Activated CD4-positive, CD25-positive, alpha-beta regulatory T cell (primary cell): ENCODE measurements at regions not wholly inside any gene's neighbourhood (a gene's known extent, or its start where the extent isn't known, plus 50 kb on each side); places are given as distances from the start of the nearest gene placed in this dataset.

ENCODE experiments used
- DNase-seq, 4 experiments: peaks; one replicate each; lab custom pipeline; 2025; lab: John Stamatoyannopoulos, UW

DNA sequence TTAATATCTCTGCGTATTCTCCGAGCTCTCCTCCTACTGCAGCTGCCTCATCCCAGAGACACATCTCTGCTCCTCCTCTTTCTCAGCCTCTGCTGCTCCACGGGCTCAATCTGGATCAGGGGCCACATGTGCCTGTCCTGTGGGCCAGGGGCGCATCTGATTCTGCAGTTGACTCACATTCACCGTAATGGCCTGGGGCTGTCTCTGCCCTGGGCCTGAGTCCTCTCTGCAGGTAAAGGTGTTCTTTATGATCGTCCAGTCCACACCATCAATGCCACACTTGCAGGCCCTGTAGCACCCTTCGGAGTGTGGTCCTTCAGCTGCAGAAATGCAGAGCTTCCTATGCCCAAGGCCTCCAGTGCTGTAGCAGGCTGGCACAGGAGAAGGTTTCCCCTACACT is 154.5 kb downstream of the OAT start:
- no peak for DNase-seq

- no peak for DNase-seq
Measured at GRCh38 chr10:124263726-124264125, 155.0 kb downstream of the OAT start.

DNA sequence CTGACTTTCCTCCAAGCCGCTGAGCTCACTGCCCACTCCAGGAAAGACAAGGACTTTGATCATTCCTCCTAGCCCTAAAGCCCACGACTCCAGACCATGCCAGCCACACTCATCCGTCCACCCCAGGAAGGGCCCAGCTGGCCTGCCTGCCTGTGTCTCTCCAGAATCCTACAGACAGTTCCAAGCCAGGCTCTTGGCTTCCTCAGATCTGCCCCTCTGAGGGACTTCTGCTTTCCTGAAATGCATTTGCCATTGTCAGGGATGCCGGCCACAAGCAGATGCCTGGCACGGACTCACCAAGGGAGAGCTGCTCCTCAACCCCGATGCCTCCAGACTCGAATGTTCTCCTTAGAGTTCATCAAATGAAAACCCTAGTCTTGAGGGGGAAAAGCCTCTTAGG is 155.8 kb downstream of the OAT start:
- DNase-seq, result no peak

DNA sequence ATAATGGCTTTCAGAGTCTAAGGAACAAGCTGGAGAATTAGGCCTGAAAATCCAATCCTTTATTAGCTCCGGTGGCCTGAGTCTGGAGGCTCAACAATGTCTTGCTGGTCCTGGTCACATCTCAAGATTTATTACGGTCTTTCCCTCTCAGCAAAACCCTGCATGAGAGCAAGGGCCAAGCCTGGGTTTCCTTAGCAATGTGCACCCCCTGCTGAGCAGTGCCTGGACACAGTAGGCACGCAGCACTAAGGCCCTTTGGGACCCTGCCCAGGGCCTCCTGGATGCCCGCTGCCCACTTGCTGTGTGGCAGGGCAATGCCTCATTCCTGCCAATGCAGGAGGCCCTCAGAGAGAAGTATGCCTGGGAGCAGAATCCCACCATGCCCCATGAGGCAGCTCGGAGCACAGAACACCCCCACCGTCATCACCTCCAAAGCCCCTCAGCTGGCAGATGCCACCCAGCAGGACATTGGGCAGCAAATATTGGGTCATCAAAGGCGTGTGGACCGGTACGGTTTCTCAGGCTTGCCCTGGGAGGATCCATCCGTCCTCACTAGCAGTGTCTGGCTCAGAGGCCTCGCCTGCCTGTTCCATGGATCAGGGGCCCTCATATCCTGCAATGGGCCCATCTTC is 156.4 kb downstream of the OAT start:
- DNase-seq, result no peak

DNA sequence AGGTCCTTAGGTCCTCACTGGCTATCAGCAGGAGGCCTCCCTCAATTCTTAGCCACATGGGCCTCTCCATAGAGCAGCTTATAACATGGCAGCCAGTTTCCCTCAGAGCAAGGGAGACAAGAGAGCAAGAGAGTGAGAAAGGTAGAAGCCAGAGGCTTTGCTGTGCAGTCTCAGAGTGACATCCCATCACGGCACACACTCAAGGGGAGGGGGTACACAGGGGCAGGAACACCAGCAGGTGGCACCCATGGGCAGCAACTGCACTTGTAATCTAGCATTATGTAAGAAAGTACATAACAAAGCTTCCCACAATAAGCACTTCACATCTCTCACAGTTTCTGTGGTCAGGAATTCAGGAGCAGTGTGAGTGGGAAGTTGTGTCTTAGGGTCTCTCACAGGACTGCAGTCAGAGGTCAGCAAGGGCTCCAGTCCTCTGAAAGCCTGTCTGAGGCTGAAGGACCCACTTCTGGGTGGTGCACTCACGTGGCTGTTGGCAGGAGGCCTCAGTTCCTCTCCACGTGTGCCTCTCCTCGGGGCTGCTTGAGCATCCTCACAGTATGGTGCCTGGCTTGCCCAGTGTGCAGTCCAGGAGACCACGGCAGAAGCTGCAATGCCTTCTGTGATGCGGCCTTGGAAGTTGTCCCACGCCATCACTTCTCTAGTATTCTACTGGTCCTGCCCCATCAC is 159.4 kb downstream of the OAT start:
- DNase-seq, result no peak

- DNase-seq, result no peak
Measured at GRCh38 chr10:124257781-124258180, 160.9 kb downstream of the OAT start.

GRCh38 chr10:124256151-124256550 is 162.6 kb downstream of the OAT start:
- DNase-seq, result no peak

DNA sequence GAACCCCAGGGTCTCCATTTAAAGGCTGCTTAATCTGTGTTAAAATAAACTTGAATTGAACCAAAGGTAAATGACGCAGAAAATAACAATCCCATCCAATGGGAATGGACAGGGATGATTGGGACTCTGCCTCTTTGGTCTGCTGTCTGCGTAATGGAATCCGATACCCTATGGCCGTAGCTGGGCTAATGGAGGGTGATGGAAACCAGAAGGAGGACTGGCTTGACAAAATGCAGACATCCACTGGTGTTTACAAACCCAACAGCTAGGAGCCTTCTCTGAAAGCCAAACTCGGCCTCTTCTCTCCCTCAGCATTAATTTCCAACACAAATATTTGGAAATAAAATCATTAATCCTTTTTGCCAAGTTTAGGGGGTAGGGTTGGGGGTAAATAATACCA is 162.2 kb upstream of the CHST15 start:
- DNase-seq, result no peak

- no peak for DNase-seq
Measured at GRCh38 chr10:124254490-124254889, 161.1 kb upstream of the CHST15 start.

GRCh38 chr10:124253006-124253405 is 159.6 kb upstream of the CHST15 start:
- DNase-seq, result no peak

GRCh38 chr10:124252097-124252715 is 158.8 kb upstream of the CHST15 start:
- DNase-seq, result no peak

DNA sequence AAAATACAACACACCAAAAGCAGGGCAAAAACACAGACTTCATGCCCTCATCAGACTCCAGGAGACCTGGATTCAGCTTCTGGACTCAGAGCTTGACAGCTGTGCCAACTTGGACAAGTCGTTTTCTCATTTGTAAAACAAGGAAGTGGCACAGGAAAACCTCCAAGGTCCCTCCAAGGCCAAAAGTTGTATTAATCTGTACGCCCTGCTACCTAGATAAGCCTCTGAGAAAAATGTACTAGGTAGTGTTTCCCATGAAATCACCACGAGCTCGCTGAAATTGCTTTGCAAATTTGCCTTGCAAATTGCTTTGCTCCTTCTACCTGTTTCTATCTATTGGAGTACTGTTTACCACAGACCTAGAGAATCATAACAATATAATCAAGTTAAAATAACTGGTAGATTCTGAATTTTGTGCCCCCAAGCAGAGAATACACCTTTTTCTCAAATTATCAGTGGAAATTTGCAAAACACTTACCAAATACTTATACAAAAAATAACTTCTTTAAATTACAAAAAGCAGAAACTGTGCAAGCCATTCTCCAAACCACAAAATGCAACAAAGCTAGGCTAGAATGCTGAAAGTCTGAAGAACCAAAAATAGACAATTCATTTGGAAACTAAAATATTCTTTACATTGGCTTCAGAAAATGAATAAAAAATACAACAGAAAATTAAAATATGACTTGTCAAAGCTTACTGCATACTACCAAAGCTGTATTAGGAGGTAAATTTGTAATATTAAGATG is 158.1 kb upstream of the CHST15 start:
- no peak for DNase-seq

- no peak for DNase-seq
Measured at GRCh38 chr10:124250506-124250905, 157.1 kb upstream of the CHST15 start.

DNA sequence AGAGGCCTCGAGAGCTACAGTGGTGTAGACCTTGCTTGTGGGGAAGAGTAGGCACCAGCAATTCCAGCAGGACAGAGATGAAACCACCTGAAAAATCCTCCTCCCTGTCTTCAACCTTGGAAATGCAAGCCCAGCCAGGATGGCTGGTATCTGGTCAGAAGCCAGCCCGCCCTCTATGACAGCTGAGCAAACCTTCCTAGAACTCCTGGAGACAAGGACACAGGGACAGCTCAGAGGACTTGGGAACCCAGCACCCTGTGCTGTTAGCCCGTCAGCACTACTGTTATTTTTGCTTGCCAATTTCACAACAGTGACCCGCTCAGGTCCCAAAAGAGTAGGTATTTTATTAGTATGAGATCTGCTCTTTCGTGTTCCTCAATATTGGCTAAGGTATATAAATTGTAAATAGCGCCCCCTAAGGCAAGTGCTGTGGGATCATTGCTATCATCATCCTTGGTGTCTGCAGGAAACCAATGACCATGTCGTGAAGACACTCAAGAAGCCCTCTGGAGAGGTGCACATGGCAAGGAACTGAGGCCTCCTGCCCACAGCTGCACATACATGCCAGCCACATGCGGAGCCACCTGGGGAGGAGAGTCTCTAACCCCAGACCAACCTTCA is 156.5 kb upstream of the CHST15 start:
- no peak for DNase-seq

DNA sequence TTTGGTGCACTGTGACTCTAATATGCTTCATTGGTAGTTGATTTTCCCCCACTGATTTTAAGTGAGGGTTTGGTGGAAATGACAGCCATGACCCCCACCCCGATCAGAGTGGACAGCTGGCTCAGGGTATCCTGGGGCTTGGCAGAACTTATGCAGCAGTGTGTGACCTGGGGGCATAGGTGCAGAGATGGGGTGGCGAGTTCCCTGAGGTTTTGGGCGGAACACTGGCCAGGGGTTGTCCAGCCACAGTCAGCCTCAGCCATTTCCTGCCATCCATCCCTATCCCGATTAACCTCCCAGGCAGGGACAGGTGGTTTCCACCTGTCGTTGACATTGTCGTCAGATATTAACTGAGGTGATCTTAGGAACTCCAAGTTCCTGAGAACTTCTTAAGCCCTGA is 155.8 kb upstream of the CHST15 start:
- no peak for DNase-seq

DNA sequence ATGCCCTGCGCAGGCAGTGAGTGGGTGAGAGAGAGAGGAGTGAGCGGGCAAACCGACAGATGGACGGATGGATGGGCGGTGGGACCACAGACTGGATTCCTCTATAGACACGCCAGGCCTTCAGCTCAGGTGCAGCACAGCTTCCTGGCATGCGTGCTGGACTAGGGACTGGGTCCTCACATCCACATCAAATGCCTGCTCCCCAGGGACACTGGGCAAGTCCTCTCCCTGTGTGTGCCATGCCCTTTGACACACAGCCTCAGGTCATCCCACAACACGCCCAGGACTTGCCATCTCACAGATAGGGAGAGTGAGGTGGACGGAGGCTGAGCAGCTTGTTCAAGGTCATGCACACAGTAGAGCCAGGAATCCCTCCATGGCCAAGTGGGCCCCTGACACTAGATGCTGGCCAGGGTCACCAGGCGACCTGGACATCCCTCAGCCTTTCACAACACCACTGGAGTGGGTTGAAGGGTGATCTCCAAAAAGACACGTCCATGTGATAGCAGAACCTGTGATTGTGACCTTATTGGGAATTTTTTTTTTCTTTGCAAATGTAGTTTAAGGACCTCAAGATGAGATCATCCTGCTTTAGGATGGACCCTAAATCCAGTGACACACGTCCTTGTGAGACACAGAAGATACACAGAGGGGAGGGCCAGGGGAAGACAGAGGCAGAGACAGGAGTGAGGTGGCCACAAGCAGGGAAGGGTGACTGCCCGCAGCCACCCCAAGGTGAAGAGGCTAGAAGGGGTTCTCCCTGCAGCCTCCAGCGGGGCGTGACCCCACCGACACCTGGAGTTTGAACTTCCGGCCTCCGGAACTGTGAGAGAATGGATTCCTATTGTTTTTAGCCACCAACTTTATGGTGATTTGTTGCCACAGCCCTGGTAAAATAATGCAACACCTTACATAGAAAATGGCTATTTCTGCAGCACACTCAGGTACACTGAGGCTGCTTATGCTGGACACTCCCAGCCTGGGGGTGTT is 155.0 kb upstream of the CHST15 start:
- no peak for DNase-seq

DNA sequence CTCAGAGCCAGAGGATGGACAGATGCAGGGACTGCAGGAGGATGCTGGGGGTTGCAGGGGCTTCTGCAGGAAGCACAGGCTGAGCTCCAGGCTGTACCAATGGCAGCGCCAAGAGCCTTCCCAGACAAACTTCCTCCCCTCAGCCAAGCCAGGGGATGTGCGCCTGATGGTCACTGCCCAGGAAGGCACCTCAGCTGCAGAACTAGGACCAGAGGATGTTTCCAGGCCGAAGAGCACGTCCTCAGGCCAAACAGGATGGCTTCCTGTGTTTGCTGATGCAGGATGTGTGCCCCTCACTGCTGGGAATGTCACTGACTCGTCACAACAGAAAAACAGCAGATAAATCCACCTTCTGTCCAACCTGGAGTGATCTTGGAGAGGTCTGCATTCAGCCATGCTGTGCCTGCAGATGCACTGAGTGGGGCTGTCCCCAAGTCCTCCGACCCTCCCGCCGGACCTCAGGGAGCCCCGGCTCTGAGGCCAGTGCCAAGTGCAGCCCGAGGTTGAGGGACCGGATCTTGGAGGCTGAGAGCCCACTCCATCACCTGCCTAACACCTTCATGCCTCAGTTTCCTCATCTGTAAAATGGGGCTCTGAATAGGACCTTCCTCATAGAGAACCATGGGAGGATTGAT is 152.5 kb upstream of the CHST15 start:
- no peak for DNase-seq

- no peak for DNase-seq
Measured at GRCh38 chr10:124245191-124245590, 151.8 kb upstream of the CHST15 start.

- DNase-seq, result no peak
Measured at GRCh38 chr10:124244256-124244877, 151.0 kb upstream of the CHST15 start.

- DNase-seq, result no peak
Measured at GRCh38 chr10:124243702-124244121, 150.3 kb upstream of the CHST15 start.
